ENCODE measurements at regions not wholly inside any gene's neighbourhood (a gene's known extent, or its start where the extent isn't known, plus 50 kb on each side); places are given as distances from the start of the nearest gene placed in this dataset.

GRCh38 chr3:44175070-44175469, 66.6 kb upstream of the TOPAZ1 start:
- H3K4me3 Mint-ChIP-seq, result no peak overlapping the region
- Histone ChIP-seq H2AFZ (no peak overlapping the region), H3F3A (replicated peaks; ENCODE audit: low read depth) (no peaks in the 10 kb centered on the region), H3K79me2 (replicated peaks; ENCODE audit: insufficient read depth) (no peaks in the 10 kb centered on the region), H3K4me2 (no peak overlapping the region), H3K4me1 (ENCODE audit: insufficient read depth) (no peaks in the 10 kb centered on the region), H3K27ac (ENCODE audit: low read depth) (no peak overlapping the region), H3K9me2 (ENCODE audit: insufficient read depth) (peaks cover 12% of the 10 kb centered on the region; the same call in 1 of the 2 replicates), H4K20me1 (replicated peaks; ENCODE audit: insufficient read depth) (no peaks in the 10 kb centered on the region), H3K27me3 (ENCODE audit: insufficient read depth) (no peaks in the 10 kb centered on the region), H3K36me3 (ENCODE audit: insufficient read depth) (no peaks in the 10 kb centered on the region), H3K4me3 (no peak overlapping the region)
- H3K36me3 Mint-ChIP-seq (ENCODE audit: low read depth), result peaks cover 3% of the 10 kb centered on the region; the same call in 2 of the 3 replicates
- H3K27ac Mint-ChIP-seq, result no peak overlapping the region
- TF ChIP-seq STAT1 (IDR thresholded peaks at IDR 0.05; ENCODE audit: unreplicated experiment), result no peak
- no peak for TF ChIP-seq POLR2AphosphoS5 (IDR thresholded peaks at IDR 0.05; ENCODE audit: low read depth)
- TF ChIP-seq EZH2phosphoT487 (IDR thresholded peaks at IDR 0.05; ENCODE audit: unreplicated experiment), result no peak
- TF ChIP-seq, protein P1, sequence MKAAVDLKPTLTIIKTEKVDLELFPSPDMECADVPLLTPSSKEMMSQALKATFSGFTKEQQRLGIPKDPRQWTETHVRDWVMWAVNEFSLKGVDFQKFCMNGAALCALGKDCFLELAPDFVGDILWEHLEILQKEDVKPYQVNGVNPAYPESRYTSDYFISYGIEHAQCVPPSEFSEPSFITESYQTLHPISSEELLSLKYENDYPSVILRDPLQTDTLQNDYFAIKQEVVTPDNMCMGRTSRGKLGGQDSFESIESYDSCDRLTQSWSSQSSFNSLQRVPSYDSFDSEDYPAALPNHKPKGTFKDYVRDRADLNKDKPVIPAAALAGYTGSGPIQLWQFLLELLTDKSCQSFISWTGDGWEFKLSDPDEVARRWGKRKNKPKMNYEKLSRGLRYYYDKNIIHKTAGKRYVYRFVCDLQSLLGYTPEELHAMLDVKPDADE (IDR thresholded peaks at IDR 0.05), result no peak
- TF ChIP-seq, protein P2, sequence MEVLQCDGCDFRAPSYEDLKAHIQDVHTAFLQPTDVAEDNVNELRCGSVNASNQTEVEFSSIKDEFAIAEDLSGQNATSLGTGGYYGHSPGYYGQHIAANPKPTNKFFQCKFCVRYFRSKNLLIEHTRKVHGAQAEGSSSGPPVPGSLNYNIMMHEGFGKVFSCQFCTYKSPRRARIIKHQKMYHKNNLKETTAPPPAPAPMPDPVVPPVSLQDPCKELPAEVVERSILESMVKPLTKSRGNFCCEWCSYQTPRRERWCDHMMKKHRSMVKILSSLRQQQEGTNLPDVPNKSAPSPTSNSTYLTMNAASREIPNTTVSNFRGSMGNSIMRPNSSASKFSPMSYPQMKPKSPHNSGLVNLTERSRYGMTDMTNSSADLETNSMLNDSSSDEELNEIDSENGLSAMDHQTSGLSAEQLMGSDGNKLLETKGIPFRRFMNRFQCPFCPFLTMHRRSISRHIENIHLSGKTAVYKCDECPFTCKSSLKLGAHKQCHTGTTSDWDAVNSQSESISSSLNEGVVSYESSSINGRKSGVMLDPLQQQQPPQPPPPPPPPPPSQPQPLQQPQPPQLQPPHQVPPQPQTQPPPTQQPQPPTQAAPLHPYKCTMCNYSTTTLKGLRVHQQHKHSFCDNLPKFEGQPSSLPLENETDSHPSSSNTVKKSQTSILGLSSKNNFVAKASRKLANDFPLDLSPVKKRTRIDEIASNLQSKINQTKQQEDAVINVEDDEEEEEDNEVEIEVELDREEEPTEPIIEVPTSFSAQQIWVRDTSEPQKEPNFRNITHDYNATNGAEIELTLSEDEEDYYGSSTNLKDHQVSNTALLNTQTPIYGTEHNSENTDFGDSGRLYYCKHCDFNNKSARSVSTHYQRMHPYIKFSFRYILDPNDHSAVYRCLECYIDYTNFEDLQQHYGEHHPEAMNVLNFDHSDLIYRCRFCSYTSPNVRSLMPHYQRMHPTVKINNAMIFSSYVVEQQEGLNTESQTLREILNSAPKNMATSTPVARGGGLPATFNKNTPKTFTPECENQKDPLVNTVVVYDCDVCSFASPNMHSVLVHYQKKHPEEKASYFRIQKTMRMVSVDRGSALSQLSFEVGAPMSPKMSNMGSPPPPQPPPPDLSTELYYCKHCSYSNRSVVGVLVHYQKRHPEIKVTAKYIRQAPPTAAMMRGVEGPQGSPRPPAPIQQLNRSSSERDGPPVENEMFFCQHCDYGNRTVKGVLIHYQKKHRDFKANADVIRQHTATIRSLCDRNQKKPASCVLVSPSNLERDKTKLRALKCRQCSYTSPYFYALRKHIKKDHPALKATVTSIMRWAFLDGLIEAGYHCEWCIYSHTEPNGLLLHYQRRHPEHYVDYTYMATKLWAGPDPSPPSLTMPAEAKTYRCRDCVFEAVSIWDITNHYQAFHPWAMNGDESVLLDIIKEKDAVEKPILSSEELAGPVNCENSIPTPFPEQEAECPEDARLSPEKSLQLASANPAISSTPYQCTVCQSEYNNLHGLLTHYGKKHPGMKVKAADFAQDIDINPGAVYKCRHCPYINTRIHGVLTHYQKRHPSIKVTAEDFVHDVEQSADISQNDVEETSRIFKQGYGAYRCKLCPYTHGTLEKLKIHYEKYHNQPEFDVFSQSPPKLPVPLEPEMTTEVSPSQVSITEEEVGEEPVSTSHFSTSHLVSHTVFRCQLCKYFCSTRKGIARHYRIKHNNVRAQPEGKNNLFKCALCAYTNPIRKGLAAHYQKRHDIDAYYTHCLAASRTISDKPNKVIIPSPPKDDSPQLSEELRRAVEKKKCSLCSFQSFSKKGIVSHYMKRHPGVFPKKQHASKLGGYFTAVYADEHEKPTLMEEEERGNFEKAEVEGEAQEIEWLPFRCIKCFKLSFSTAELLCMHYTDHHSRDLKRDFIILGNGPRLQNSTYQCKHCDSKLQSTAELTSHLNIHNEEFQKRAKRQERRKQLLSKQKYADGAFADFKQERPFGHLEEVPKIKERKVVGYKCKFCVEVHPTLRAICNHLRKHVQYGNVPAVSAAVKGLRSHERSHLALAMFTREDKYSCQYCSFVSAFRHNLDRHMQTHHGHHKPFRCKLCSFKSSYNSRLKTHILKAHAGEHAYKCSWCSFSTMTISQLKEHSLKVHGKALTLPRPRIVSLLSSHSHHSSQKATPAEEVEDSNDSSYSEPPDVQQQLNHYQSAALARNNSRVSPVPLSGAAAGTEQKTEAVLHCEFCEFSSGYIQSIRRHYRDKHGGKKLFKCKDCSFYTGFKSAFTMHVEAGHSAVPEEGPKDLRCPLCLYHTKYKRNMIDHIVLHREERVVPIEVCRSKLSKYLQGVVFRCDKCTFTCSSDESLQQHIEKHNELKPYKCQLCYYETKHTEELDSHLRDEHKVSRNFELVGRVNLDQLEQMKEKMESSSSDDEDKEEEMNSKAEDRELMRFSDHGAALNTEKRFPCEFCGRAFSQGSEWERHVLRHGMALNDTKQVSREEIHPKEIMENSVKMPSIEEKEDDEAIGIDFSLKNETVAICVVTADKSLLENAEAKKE (CRISPR knock-in tag; IDR thresholded peaks at IDR 0.05), result no peak
- TF ChIP-seq ZNF114 (CRISPR knock-in tag; IDR thresholded peaks at IDR 0.05), result no peak
- no peak for TF ChIP-seq ZNF331 (CRISPR knock-in tag; IDR thresholded peaks at IDR 0.05; ENCODE audit: low read depth)
- TF ChIP-seq JUNB (IDR thresholded peaks at IDR 0.05; ENCODE audit: unreplicated experiment), result no peak
- no peak for TF ChIP-seq REST (IDR thresholded peaks at IDR 0.05; ENCODE audit: unreplicated experiment)
- no peak for TF ChIP-seq CTCF (conservative IDR thresholded peaks at IDR 0.05; ENCODE audit: low read depth in 2 of 2)
- no peak for TF ChIP-seq EZH2 (IDR thresholded peaks at IDR 0.05; ENCODE audit: low read depth, unreplicated experiment)
- no peak for TF ChIP-seq CREB1 (CRISPR knock-in tag; IDR thresholded peaks at IDR 0.05; ENCODE audit: low read depth)
- no peak for TF ChIP-seq NANOG (IDR thresholded peaks at IDR 0.05; ENCODE audit: borderline replicate concordance)
- no peaks in the 10 kb centered on the region for H3K4me1 Mint-ChIP-seq
- no peak for ATAC-seq
- no peaks in the 10 kb centered on the region; the same call in 1 of the 3 replicates for H3K9me3 Mint-ChIP-seq
- H3K27me3 Mint-ChIP-seq (ENCODE audit: insufficient read depth, low read depth, poor library complexity), result no peaks in the 10 kb centered on the region
- DNase-seq (ENCODE audit: low spot score), result no peak
